HG03575 (cell line): ENCODE measurements at regions not wholly inside any gene's neighbourhood (a gene's known extent, or its start where the extent isn't known, plus 50 kb on each side); places are given as distances from the start of the nearest gene placed in this dataset.

ENCODE experiments used
- ATAC-seq: cut with Tn5 transposase; IDR thresholded peaks from one replicate; pipeline ENCODE4 v1.9.1; 2021; ENCODE audit not compliant: unreplicated experiment, insufficient number of reproducible peaks, low FRiP score; ENCODE audit errors: extremely low read depth

GRCh38 chr4:58587856-58588255, 1477.7 kb upstream of the IGFBP7 start:
- no peak for ATAC-seq

- no peak for ATAC-seq
These were observed 1456.1 kb upstream of the IGFBP7 start for GRCh38 chr4:58566260-58566659.

GRCh38 chr4:58564695-58565475, 1454.7 kb upstream of the IGFBP7 start:
- ATAC-seq = no peak

GRCh38 chr4:58561170-58561569, 1451.0 kb upstream of the IGFBP7 start:
- no peak for ATAC-seq

GRCh38 chr4:58560736-58561135, 1450.6 kb upstream of the IGFBP7 start:
- no peak for ATAC-seq

GRCh38 chr4:58553679-58554078, 1443.5 kb upstream of the IGFBP7 start:
- no peak for ATAC-seq

GRCh38 chr4:58553031-58553430, 1442.8 kb upstream of the IGFBP7 start:
- ATAC-seq = no peak

- ATAC-seq = no peak
These were observed 1441.5 kb upstream of the IGFBP7 start for GRCh38 chr4:58551676-58552075.

GRCh38 chr4:58543465-58543864, 1433.3 kb upstream of the IGFBP7 start:
- no peak for ATAC-seq

GRCh38 chr4:58541926-58542325, 1431.7 kb upstream of the IGFBP7 start:
- no peak for ATAC-seq

GRCh38 chr4:58522765-58523382, 1412.7 kb upstream of the IGFBP7 start:
- no peak for ATAC-seq

- ATAC-seq = no peak
These were observed 1405.0 kb upstream of the IGFBP7 start for GRCh38 chr4:58515226-58515625.

GRCh38 chr4:58514299-58514698, 1404.1 kb upstream of the IGFBP7 start:
- no peak for ATAC-seq

GRCh38 chr4:58510652-58511051, 1400.5 kb upstream of the IGFBP7 start:
- ATAC-seq = no peak

- no peak for ATAC-seq
These were observed 1396.9 kb upstream of the IGFBP7 start for GRCh38 chr4:58507079-58507478.

GRCh38 chr4:58502839-58503238, 1392.7 kb upstream of the IGFBP7 start:
- no peak for ATAC-seq

- no peak for ATAC-seq
These were observed 1389.0 kb upstream of the IGFBP7 start for GRCh38 chr4:58499182-58499581.

GRCh38 chr4:58491620-58492019, 1381.4 kb upstream of the IGFBP7 start:
- no peak for ATAC-seq

GRCh38 chr4:58477950-58478349, 1367.8 kb upstream of the IGFBP7 start:
- ATAC-seq = no peak

GRCh38 chr4:58477513-58477912, 1367.3 kb upstream of the IGFBP7 start:
- ATAC-seq = no peak

- ATAC-seq = no peak
These were observed 1364.9 kb upstream of the IGFBP7 start for GRCh38 chr4:58475097-58475496.
